ENCODE measurements at regions not wholly inside any gene's neighbourhood (a gene's known extent, or its start where the extent isn't known, plus 50 kb on each side); places are given as distances from the start of the nearest gene placed in this dataset.
"Not testable (repeated sequence)": the region's sequence is repeated elsewhere in the genome, so short reads cannot be mapped to it uniquely, and the experiment has no call there.

- DNase-seq (ENCODE audit: low spot score): no peak
Observed at GRCh38 chr2:189309331-189309730, 129.8 kb upstream of the COL5A2 start.

GRCh38 chr2:189312211-189312610 is 129.1 kb upstream of the WDR75 start:
- DNase-seq (ENCODE audit: low spot score): no peak

- no peak for DNase-seq (ENCODE audit: low spot score)
Observed at GRCh38 chr2:189312643-189313042, 128.6 kb upstream of the WDR75 start.

GRCh38 chr2:189318761-189319160 is 122.5 kb upstream of the WDR75 start:
- DNase-seq (ENCODE audit: low spot score): no peak

GRCh38 chr2:189319424-189319823 is 121.8 kb upstream of the WDR75 start:
- DNase-seq (ENCODE audit: low spot score): not testable (repeated sequence)

GRCh38 chr2:189327879-189328847 is 113.1 kb upstream of the WDR75 start:
- no peak for DNase-seq (ENCODE audit: low spot score)

- DNase-seq (ENCODE audit: low spot score): peak; percentile 66
Observed at GRCh38 chr2:189328848-189329245, 112.4 kb upstream of the WDR75 start.

- no peak for DNase-seq (ENCODE audit: low spot score)
Observed at GRCh38 chr2:189336276-189336975, 104.8 kb upstream of the WDR75 start.

GRCh38 chr2:189337656-189338055 is 103.6 kb upstream of the WDR75 start:
- DNase-seq (ENCODE audit: low spot score): no peak

- no peak for DNase-seq (ENCODE audit: low spot score)
Observed at GRCh38 chr2:189338115-189338514, 103.2 kb upstream of the WDR75 start.

- no peak for DNase-seq (ENCODE audit: low spot score)
Observed at GRCh38 chr2:189341077-189341476, 100.2 kb upstream of the WDR75 start.

- no peak for DNase-seq (ENCODE audit: low spot score)
Observed at GRCh38 chr2:189344043-189344442, 97.2 kb upstream of the WDR75 start.

GRCh38 chr2:189347540-189347939 is 93.7 kb upstream of the WDR75 start:
- DNase-seq (ENCODE audit: low spot score): peak; percentile 17

- no peak for DNase-seq (ENCODE audit: low spot score)
Observed at GRCh38 chr2:189348369-189348768, 92.9 kb upstream of the WDR75 start.

- DNase-seq (ENCODE audit: low spot score): no peak
Observed at GRCh38 chr2:189350540-189351209, 90.6 kb upstream of the WDR75 start.

- not testable (repeated sequence) for DNase-seq (ENCODE audit: low spot score)
Observed at GRCh38 chr2:189351933-189352332, 89.3 kb upstream of the WDR75 start.

- DNase-seq (ENCODE audit: low spot score): not testable (repeated sequence)
Observed at GRCh38 chr2:189357375-189357774, 83.9 kb upstream of the WDR75 start.

GRCh38 chr2:189360861-189361260 is 80.4 kb upstream of the WDR75 start:
- no peak for DNase-seq (ENCODE audit: low spot score)

- no peak for DNase-seq (ENCODE audit: low spot score)
Observed at GRCh38 chr2:189362283-189362682, 79.0 kb upstream of the WDR75 start.

- DNase-seq (ENCODE audit: low spot score): peak; percentile 72
Observed at GRCh38 chr2:189363559-189363958, 77.7 kb upstream of the WDR75 start.

- no peak for DNase-seq (ENCODE audit: low spot score)
Observed at GRCh38 chr2:189364607-189365006, 76.7 kb upstream of the WDR75 start.

GRCh38 chr2:189366349-189366748 is 74.9 kb upstream of the WDR75 start:
- no peak for DNase-seq (ENCODE audit: low spot score)

- no peak for DNase-seq (ENCODE audit: low spot score)
Observed at GRCh38 chr2:189367343-189367742, 73.9 kb upstream of the WDR75 start.

All from kidney capillary endothelial cell (primary cell).